ENCODE measurements at regions not wholly inside any gene's neighbourhood (a gene's known extent, or its start where the extent isn't known, plus 50 kb on each side); places are given as distances from the start of the nearest gene placed in this dataset.

GRCh38 chr5:8360012-8360411 lies 491.1 kb downstream of the MTRR start:
- TF ChIP-seq ZNF8 (CRISPR knock-in tag; IDR thresholded peaks at IDR 0.05) (no peak), ARNTL (CRISPR knock-in tag; IDR thresholded peaks at IDR 0.05; ENCODE audit: borderline replicate concordance, low read depth) (no peak), ZFP30 (CRISPR knock-in tag; IDR thresholded peaks at IDR 0.05) (no peak), CSRNP3 (CRISPR knock-in tag; IDR thresholded peaks at IDR 0.05) (no peak), GLIS3 (CRISPR knock-in tag; IDR thresholded peaks at IDR 0.05) (no peak)

Data from SK-N-SH treated with all-trans-retinoic acid at 6 μM for 48 hours (cell line).